ENCODE measurements at regions not wholly inside any gene's neighbourhood (a gene's known extent, or its start where the extent isn't known, plus 50 kb on each side); places are given as distances from the start of the nearest gene placed in this dataset.

GRCh38 chr3:152719264-152719663, 115.7 kb upstream of the P2RY1 start:
- DNase-seq (ENCODE audit: low read depth), result no peak

DNA sequence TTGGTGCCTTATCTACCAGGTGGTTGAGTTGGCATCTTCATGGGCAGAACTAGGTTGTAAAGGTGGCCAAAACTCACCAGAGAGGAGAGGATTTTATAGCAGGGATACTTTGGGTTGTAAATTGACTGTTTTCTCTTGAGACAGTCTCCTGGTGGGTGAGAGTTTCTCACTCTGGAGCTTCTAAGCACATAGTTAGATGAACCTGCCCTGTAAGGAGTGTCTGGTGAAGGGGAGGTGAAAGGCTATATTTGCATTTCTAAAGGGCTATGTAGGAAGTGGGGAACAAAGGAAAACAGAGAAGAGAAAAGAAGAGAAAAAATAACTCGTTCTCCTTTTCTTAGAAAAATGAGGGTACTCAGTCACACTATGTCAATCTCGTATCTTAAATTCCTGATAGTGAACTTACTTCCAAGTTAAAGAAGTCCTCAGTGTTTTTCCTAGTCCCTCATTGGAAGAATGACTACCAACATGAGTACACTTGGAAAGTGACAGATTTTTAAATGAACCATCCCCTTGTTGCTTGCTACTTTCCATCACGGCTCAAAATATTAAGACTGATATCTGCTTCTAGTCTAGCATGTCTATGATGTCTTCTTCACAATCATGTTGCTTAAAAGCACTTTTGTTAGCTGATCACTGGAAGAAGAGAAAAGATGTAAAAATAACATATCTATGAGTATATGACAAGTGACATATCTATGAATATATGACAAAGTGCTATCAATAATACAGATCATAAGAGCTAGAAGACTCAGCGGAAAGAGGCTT, 113.8 kb upstream of the P2RY1 start:
- no peak for DNase-seq (ENCODE audit: low read depth)

DNA sequence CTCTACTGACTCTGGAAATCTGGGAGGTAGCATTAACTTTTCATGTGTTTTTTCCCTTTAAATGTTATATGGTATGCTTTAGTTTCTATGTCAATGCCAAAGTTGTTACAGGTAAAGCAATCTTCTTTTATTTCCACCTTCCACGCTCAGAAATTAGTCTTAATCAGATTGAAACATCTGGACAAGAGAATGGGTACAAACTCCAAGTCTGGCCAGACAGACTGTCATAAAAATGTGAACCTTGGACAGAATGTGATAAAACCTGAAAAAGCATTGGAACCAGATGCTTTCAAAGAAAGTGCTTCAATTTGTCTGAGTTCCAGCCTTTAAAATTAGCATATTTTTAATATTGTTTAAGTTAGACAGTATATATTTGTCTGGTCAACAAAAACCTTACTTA, 110.7 kb upstream of the P2RY1 start:
- DNase-seq (ENCODE audit: low read depth), result no peak

- no peak for DNase-seq (ENCODE audit: low read depth)
These were observed 106.5 kb upstream of the P2RY1 start for GRCh38 chr3:152728231-152728980.

DNA sequence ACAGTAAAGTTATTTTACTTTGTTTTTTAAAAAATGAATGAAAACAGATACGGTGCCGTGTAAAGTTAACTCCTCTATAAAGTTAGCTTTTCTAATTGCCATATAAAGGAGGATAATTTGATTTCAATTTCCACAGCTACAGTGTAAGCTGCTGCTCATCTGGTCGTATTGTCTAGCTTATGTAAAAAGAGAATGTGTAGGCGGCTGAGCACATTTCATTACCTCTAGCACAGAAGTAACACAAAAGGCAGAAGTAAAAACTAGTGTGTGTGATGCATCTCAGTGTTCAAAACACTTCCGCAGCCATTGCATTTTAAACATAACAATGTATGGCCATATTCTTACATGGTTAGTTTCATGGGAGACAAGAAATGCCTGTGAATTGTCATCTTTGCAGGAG, 105.0 kb upstream of the P2RY1 start:
- no peak for DNase-seq (ENCODE audit: low read depth)

DNA sequence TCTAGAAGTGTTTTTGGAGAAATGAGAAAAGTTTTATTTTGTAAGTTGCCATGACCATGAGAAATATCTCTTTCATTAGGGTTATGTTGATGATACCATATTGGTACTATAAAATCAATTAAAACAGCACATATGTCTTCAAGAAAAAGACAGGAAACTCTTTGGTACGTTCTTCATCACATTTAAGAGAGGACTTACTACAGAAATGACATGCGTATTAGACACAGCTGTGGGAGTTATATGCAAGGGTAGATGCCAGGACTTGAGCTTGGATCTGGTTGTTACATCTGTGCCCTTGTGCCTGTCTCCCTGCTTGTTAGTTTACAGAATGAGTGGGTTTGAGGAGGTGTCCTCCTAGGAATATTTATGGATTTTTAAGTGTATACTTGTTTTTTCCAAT, 103.4 kb upstream of the P2RY1 start:
- no peak for DNase-seq (ENCODE audit: low read depth)

GRCh38 chr3:152733584-152734119, 101.3 kb upstream of the P2RY1 start:
- no peak for DNase-seq (ENCODE audit: low read depth)

- no peak for DNase-seq (ENCODE audit: low read depth)
These were observed 97.7 kb upstream of the P2RY1 start for GRCh38 chr3:152737021-152737908.

- DNase-seq (ENCODE audit: low read depth), result no peak
These were observed 96.3 kb upstream of the P2RY1 start for GRCh38 chr3:152738656-152739055.

GRCh38 chr3:152742368-152743347, 92.3 kb upstream of the P2RY1 start:
- no peak for DNase-seq (ENCODE audit: low read depth)

GRCh38 chr3:152745646-152746045, 89.3 kb upstream of the P2RY1 start:
- no peak for DNase-seq (ENCODE audit: low read depth)

DNA sequence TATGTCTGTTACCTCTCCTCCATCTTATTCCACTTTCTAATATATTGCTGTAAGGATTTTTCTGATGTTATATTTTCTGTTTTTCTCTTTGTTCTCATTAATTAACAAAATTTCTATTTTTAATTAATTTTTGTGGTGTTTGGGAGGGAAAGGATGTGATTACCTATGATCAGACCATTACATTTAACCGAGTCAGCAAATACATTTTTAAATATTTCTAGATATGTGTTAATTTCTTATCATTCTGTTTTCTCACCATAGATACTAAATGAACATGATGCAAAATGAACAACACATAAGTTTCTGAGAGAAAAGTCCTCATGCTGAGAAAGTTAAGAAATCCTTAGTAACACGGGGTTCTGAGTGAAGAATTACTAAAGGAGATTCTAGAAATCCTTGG, 80.6 kb upstream of the P2RY1 start:
- DNase-seq (ENCODE audit: low read depth), result no peak

DNA sequence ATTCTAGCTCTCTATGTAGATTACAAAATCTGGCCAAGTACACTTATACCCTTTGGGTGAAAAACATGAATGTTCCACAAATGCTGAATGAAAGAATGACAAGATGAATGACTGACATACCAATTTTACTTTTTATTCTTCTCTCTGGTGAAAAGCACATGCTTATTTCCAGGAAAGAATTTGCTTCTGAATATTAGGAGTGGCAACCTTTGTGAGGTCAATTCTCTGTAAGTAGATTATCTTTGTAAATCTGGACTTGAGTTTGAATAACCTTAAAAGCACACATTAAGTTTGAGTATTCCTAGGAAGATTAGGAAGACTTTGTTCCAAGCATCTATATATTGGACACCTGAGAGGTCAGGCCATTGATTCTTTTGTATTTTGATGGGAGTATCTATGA, 78.1 kb upstream of the P2RY1 start:
- DNase-seq (ENCODE audit: low read depth), result no peak

- no peak for DNase-seq (ENCODE audit: low read depth)
These were observed 74.8 kb upstream of the P2RY1 start for GRCh38 chr3:152760024-152760563.

- DNase-seq (ENCODE audit: low read depth), result no peak
These were observed 74.3 kb upstream of the P2RY1 start for GRCh38 chr3:152760591-152760990.

GRCh38 chr3:152768478-152768877, 66.5 kb upstream of the P2RY1 start:
- no peak for DNase-seq (ENCODE audit: low read depth)

GRCh38 chr3:152769523-152769922, 65.4 kb upstream of the P2RY1 start:
- no peak for DNase-seq (ENCODE audit: low read depth)

GRCh38 chr3:152770296-152770695, 64.6 kb upstream of the P2RY1 start:
- DNase-seq (ENCODE audit: low read depth), result no peak

DNA sequence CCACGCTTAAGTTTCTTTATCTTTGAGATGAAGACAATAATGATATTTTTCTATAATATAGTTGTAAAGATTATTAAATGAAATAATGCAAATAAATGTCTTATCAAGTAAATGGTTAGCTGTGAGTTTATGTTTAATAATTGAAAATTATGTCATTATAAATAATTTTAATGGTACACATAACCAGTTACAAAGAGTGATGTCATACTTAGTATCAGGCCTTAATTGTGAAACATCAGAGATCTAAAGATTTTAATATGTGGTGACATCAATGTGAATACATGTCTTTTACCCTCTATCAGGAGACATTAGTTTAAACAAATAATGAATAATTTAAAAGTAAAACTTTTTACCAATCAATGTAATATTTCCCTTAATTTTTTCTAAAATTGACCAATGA, 63.8 kb upstream of the P2RY1 start:
- DNase-seq (ENCODE audit: low read depth), result no peak

DNA sequence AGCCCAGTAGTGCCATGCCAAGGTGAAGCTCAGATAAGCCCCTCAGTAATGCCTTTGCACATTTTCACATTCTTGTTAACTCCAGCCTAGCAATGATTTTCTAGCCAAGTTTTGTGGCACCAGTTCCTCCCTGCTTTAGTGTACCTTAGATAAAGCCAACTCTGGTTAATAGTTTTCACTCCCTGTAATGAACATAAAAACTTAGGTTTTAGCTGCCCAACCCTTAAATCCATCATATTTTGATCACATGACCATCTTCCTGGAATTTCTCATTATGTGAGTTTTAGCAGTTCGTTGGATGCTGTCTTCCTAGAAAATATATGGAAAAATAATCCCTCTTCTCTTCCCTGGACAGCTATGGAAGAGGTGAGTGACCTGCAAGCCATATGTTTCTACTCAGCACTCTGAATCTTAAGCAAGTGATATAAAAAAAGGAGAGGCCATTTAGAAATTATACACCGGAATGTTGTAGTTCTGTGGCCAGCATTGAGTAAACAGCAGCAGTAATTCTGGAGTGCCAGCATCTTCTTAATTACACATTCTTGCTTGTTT, 62.2 kb upstream of the P2RY1 start:
- DNase-seq (ENCODE audit: low read depth), result no peak

Data from T follicular helper cell (primary cell).